ENCODE measurements at regions not wholly inside any gene's neighbourhood (a gene's known extent, or its start where the extent isn't known, plus 50 kb on each side); places are given as distances from the start of the nearest gene placed in this dataset.

GRCh38 chr17:71427801-71428200, 693.0 kb upstream of the SOX9 start:
- WGBS, result 71% methylated on average over 3 of the region's 3 CpGs
- no peak for DNase-seq (ENCODE audit: extremely low spot score)
- no peaks in the 10 kb centered on the region for H3K36me3 ChIP-seq (ENCODE audit: insufficient read depth)

GRCh38 chr17:71428897-71429296, 691.9 kb upstream of the SOX9 start:
- H3K4me3 ChIP-seq (ENCODE audit: low read depth, low read length), result no peak overlapping the region
- H3K4me1 ChIP-seq (ENCODE audit: insufficient read depth), result no peaks in the 10 kb centered on the region
- no peak overlapping the region for H3K27ac ChIP-seq (ENCODE audit: low read depth)
- no peaks in the 10 kb centered on the region for H3K36me3 ChIP-seq (ENCODE audit: insufficient read depth)
- no peak for DNase-seq (ENCODE audit: extremely low spot score)

More at GRCh38 chr17:71427801-71428200, 693.0 kb upstream of the SOX9 start:
- no peaks in the 10 kb centered on the region for H3K4me1 ChIP-seq (ENCODE audit: insufficient read depth)
- no peak overlapping the region for H3K4me3 ChIP-seq (ENCODE audit: low read depth, low read length)
- H3K27ac ChIP-seq (ENCODE audit: low read depth), result no peak overlapping the region

GRCh38 chr17:71430281-71430680, 690.5 kb upstream of the SOX9 start:
- DNase-seq (ENCODE audit: extremely low spot score), result no peak
- H3K27ac ChIP-seq (ENCODE audit: low read depth), result no peak overlapping the region
- 83% methylated on average over 5 of the region's 5 CpGs for WGBS
- no peaks in the 10 kb centered on the region for H3K4me1 ChIP-seq (ENCODE audit: insufficient read depth)
- no peak overlapping the region for H3K4me3 ChIP-seq (ENCODE audit: low read depth, low read length)
- H3K36me3 ChIP-seq (ENCODE audit: insufficient read depth), result no peaks in the 10 kb centered on the region

- no peak overlapping the region for H3K4me3 ChIP-seq (ENCODE audit: low read depth, low read length)
- no peaks in the 10 kb centered on the region for H3K4me1 ChIP-seq (ENCODE audit: insufficient read depth)
- no peak overlapping the region for H3K27ac ChIP-seq (ENCODE audit: low read depth)
- no peaks in the 10 kb centered on the region for H3K36me3 ChIP-seq (ENCODE audit: insufficient read depth)
- DNase-seq (ENCODE audit: extremely low spot score), result no peak
- WGBS, result 65% methylated on average over 2 of the region's 2 CpGs
Measured at GRCh38 chr17:71431146-71431545, 689.7 kb upstream of the SOX9 start.

GRCh38 chr17:71432378-71433315, 688.2 kb upstream of the SOX9 start:
- no peak overlapping the region for H3K27ac ChIP-seq (ENCODE audit: low read depth)
- DNase-seq (ENCODE audit: extremely low spot score), result no peak
- H3K4me1 ChIP-seq (ENCODE audit: insufficient read depth), result no peaks in the 10 kb centered on the region
- 80% methylated on average over 2 of the region's 2 CpGs for WGBS
- H3K36me3 ChIP-seq (ENCODE audit: insufficient read depth), result no peaks in the 10 kb centered on the region
- no peak overlapping the region for H3K4me3 ChIP-seq (ENCODE audit: low read depth, low read length)

GRCh38 chr17:71434716-71435115, 686.1 kb upstream of the SOX9 start:
- WGBS, result 85% methylated on average over 1 of the region's 1 CpG
- Histone ChIP-seq H3K27ac (ENCODE audit: low read depth) (no peak overlapping the region), H3K36me3 (ENCODE audit: insufficient read depth) (no peaks in the 10 kb centered on the region), H3K4me1 (ENCODE audit: insufficient read depth) (no peaks in the 10 kb centered on the region), H3K4me3 (ENCODE audit: low read depth, low read length) (no peak overlapping the region)
- DNase-seq (ENCODE audit: extremely low spot score), result no peak

- no peaks in the 10 kb centered on the region for H3K36me3 ChIP-seq (ENCODE audit: insufficient read depth)
- no peak overlapping the region for H3K4me3 ChIP-seq (ENCODE audit: low read depth, low read length)
- H3K4me1 ChIP-seq (ENCODE audit: insufficient read depth), result no peaks in the 10 kb centered on the region
- H3K27ac ChIP-seq (ENCODE audit: low read depth), result no peak overlapping the region
- WGBS, result 77% methylated on average over 1 of the region's 1 CpG
- no peak for DNase-seq (ENCODE audit: extremely low spot score)
Measured at GRCh38 chr17:71436479-71436878, 684.3 kb upstream of the SOX9 start.

GRCh38 chr17:71437166-71437565, 683.7 kb upstream of the SOX9 start:
- no peaks in the 10 kb centered on the region for H3K4me1 ChIP-seq (ENCODE audit: insufficient read depth)
- no peak overlapping the region for H3K4me3 ChIP-seq (ENCODE audit: low read depth, low read length)
- 77% methylated on average over 1 of the region's 1 CpG for WGBS
- DNase-seq (ENCODE audit: extremely low spot score), result no peak
- no peaks in the 10 kb centered on the region for H3K36me3 ChIP-seq (ENCODE audit: insufficient read depth)
- H3K27ac ChIP-seq (ENCODE audit: low read depth), result no peak overlapping the region

GRCh38 chr17:71438631-71439146, 682.1 kb upstream of the SOX9 start:
- 36% methylated on average over 5 of the region's 5 CpGs for WGBS
- H3K27ac ChIP-seq (ENCODE audit: low read depth), result no peak overlapping the region
- no peaks in the 10 kb centered on the region for H3K4me1 ChIP-seq (ENCODE audit: insufficient read depth)
- H3K4me3 ChIP-seq (ENCODE audit: low read depth, low read length), result no peak overlapping the region
- peak; percentile 0 for DNase-seq (ENCODE audit: extremely low spot score)
- no peaks in the 10 kb centered on the region for H3K36me3 ChIP-seq (ENCODE audit: insufficient read depth)

- Histone ChIP-seq H3K27ac (ENCODE audit: low read depth) (no peak overlapping the region), H3K36me3 (ENCODE audit: insufficient read depth) (no peaks in the 10 kb centered on the region), H3K4me3 (ENCODE audit: low read depth, low read length) (no peak overlapping the region), H3K4me1 (ENCODE audit: insufficient read depth) (no peaks in the 10 kb centered on the region)
- DNase-seq (ENCODE audit: extremely low spot score), result no peak
- WGBS, result 51% methylated on average over 9 of the region's 9 CpGs
Measured at GRCh38 chr17:71440513-71440912, 680.3 kb upstream of the SOX9 start.

- WGBS, result 55% methylated on average over 6 of the region's 6 CpGs
- Histone ChIP-seq H3K36me3 (ENCODE audit: insufficient read depth) (no peaks in the 10 kb centered on the region), H3K4me3 (ENCODE audit: low read depth, low read length) (no peak overlapping the region), H3K4me1 (ENCODE audit: insufficient read depth) (no peaks in the 10 kb centered on the region), H3K27ac (ENCODE audit: low read depth) (no peak overlapping the region)
- no peak for DNase-seq (ENCODE audit: extremely low spot score)
Measured at GRCh38 chr17:71441098-71441497, 679.7 kb upstream of the SOX9 start.

- Histone ChIP-seq H3K27ac (ENCODE audit: low read depth) (no peak overlapping the region), H3K4me3 (ENCODE audit: low read depth, low read length) (no peak overlapping the region), H3K4me1 (ENCODE audit: insufficient read depth) (no peaks in the 10 kb centered on the region), H3K36me3 (ENCODE audit: insufficient read depth) (no peaks in the 10 kb centered on the region)
- 73% methylated on average over 4 of the region's 4 CpGs for WGBS
- no peak for DNase-seq (ENCODE audit: extremely low spot score)
Measured at GRCh38 chr17:71444078-71444477, 676.7 kb upstream of the SOX9 start.

- WGBS, result 84% methylated on average over 2 of the region's 2 CpGs
- H3K27ac ChIP-seq (ENCODE audit: low read depth), result no peak overlapping the region
- no peak for DNase-seq (ENCODE audit: extremely low spot score)
- no peak overlapping the region for H3K4me3 ChIP-seq (ENCODE audit: low read depth, low read length)
- H3K36me3 ChIP-seq (ENCODE audit: insufficient read depth), result no peaks in the 10 kb centered on the region
- no peaks in the 10 kb centered on the region for H3K4me1 ChIP-seq (ENCODE audit: insufficient read depth)
Measured at GRCh38 chr17:71446645-71447437, 674.0 kb upstream of the SOX9 start.

GRCh38 chr17:71447644-71448043, 673.2 kb upstream of the SOX9 start:
- no peak overlapping the region for H3K27ac ChIP-seq (ENCODE audit: low read depth)
- no peak for DNase-seq (ENCODE audit: extremely low spot score)
- H3K4me1 ChIP-seq (ENCODE audit: insufficient read depth), result no peaks in the 10 kb centered on the region
- 79% methylated on average over 3 of the region's 3 CpGs for WGBS
- H3K4me3 ChIP-seq (ENCODE audit: low read depth, low read length), result no peak overlapping the region
- H3K36me3 ChIP-seq (ENCODE audit: insufficient read depth), result no peaks in the 10 kb centered on the region

All from urinary bladder (tissue), 3 donors.